KOPT-K1 (cell line): ENCODE measurements at regions not wholly inside any gene's neighbourhood (a gene's known extent, or its start where the extent isn't known, plus 50 kb on each side); places are given as distances from the start of the nearest gene placed in this dataset.
"Not testable (repeated sequence)": the region's sequence is repeated elsewhere in the genome, so short reads cannot be mapped to it uniquely, and the experiment has no call there.

Source experiments
- H3K27ac ChIP-seq: fragments of 200-600 bp; sonication (generic); 2 replicates; pipeline ENCODE4 v1.5.1; 2016; ENCODE audit warnings: antibody characterized with exemption, mild to moderate bottlenecking, low read depth, low read length; ENCODE audit not compliant: poor library complexity, severe bottlenecking
- H3K36me3 ChIP-seq: fragments of 200-600 bp; sonication (generic); 2 replicates; pipeline ENCODE4 v1.5.1; 2017; ENCODE audit warnings: antibody characterized with exemption, mild to moderate bottlenecking, low read length, moderate library complexity; ENCODE audit not compliant: insufficient read depth
- H3K9me3 ChIP-seq: fragments of 200-600 bp; sonication (generic); 2 replicates; pipeline ENCODE4 v1.5.1; 2017; ENCODE audit warnings: antibody characterized with exemption, low read length, mild to moderate bottlenecking; ENCODE audit not compliant: insufficient read depth, poor library complexity, severe bottlenecking

DNA sequence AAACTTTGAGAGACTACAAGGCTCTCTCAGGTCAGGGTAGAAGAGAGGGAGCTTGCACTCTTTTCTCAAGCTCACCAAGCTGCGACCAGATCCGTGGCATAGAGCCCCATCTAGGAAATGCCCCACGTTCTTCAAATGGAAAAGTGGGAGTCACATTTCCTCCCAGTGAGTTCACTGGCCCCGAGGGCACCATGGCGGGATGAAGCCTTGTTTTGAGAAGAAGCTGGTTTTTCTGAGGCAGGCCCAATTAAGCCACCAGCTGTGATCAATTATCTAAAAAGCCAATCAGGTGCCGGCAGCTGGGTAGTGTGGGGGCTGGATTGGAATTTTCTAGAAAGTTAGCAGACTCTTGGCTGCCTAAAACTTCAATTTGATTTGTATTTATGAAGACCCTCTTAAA is 101.4 kb downstream of the ZNF365 start:
- Histone ChIP-seq H3K27ac (no peak overlapping the region), H3K9me3 (no peaks in the 10 kb centered on the region), H3K36me3 (no peaks in the 10 kb centered on the region)

DNA sequence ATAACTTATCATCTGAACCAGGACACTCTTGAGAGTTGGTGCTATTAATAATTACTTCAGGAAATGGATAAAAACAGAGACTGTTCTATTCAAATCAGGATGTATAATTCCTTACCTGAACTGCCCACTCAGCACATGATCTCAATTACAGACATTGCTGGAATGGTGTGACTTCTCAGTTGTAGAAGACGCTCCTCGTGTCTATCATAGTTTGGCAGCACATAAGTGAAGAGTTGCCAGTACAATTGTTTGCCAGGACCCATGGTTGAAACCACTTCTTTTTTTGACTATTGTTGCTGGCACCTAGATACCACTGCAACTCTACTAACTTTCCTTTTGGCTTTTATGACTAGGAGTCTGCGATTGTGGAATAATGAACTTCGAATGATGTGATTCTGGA is 105.4 kb downstream of the ZNF365 start:
- Histone ChIP-seq H3K36me3 (no peaks in the 10 kb centered on the region), H3K9me3 (no peaks in the 10 kb centered on the region), H3K27ac (no peak overlapping the region)

DNA sequence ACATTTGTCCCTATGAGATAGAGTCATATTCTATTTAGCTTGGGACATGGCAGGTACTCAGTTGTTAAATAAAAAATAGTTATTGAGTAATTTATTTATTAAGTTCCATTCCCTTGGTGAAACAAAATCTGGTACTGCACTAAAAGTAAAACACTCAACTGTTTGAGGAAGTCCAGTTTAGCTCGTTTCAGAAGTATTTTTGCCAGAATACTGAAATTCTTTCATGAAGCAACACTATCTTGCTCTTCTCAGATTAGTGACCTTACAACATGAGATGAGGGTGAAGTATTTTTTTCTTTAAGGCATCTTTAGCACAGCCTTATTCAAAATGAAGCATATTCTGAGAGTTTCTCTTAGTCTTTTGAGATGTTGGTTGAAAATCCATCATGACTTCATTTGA is 106.0 kb downstream of the ZNF365 start:
- no peaks in the 10 kb centered on the region for H3K9me3 ChIP-seq
- no peak overlapping the region for H3K27ac ChIP-seq
- no peaks in the 10 kb centered on the region for H3K36me3 ChIP-seq

DNA sequence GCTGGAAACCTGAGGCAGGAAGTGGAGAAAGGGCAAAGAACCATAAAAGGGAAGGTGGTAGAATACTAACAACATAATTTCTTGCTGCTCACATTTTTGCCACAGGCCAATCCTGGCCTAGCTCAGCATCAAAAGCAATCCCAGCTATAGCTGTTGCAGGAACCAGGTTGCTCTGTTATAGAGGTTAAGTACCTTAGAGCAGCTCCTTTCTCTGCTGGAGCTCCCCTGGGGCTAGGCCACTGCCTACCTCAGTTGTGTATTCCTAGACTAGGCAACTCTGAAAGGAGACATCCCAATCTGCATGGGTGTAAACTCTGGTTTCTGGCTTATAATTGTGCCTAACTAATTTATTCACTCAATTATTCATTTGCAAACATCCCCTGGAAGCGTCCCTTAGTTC is 108.4 kb downstream of the ZNF365 start:
- Histone ChIP-seq H3K9me3 (no peaks in the 10 kb centered on the region), H3K27ac (no peak overlapping the region), H3K36me3 (no peaks in the 10 kb centered on the region)

DNA sequence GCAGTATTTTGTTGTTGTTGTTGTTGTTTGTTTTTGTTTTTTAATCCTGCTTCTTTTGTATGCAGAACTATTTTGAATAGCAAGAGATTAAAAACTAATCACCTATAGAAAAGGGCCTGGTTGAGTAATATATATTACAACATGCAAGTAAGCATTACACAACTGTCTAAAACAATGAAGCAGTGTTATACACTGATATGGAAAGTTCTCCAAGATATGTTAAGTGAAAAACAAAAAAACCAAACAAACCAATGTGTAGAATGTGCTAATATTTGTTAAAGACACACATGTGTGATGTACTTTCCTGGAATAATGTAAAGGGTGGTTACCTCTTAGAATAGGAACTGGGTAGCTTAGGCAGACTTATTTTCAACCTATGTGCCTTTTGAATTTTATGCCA is 117.4 kb downstream of the ZNF365 start:
- Histone ChIP-seq H3K9me3 (no peaks in the 10 kb centered on the region), H3K27ac (no peak overlapping the region), H3K36me3 (no peaks in the 10 kb centered on the region)

DNA sequence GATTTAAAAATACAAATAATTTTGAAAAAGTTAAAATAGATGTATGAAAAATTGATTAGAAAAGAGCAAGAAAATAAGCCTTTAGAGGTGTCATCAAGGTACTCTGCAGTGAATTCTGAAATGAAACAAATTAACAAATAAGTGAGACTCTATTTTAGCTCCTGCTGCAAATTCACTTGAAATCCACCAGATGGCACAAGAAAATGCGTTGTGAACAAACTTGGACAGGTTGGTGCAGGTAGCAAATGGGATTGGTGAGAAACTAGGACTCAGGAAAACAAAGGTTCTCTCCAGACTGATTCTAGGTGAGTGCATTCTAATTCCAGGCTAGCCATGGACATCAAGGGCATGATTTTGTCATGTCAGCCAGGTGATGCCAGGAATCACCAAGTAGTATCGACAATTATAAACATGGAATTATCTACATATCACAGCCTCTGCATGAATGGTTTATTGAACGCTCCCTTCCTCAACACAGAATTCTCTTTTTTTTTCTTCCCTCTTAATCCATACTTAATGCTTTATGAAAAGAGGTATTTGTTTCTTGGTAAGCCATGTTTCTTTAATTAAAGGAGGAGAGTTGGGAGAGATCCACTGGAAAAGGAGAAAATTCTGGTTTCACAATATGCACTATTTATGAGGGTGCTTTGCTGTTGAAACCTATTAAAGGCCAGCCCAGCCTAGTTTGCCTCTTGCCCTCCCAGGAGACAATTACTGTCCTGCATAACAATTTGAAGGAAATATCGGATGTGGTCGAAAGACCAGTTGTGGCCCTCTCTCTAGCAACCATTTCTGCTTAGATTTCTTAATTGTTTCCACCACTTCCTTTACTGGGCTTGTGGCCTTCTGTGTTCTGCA is 118.1 kb downstream of the ZNF365 start:
- Histone ChIP-seq H3K27ac (no peak overlapping the region), H3K36me3 (no peaks in the 10 kb centered on the region), H3K9me3 (no peaks in the 10 kb centered on the region)

DNA sequence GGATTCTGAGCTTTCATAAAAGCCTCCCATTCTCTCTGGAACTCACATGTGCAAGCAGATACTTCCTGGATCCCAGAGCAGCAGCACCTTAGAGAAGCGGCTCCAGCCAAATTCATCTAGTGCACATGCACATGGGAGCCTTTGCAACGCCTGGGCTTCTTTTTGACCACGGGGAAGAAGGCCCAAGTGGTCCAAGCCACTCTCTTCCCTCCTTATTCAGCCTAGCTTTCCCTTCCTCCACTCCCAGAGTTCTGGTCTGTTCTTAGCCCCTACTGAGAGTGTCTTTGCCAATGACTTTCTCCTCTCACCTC is 118.7 kb downstream of the ZNF365 start:
- Histone ChIP-seq H3K36me3 (no peaks in the 10 kb centered on the region), H3K27ac (no peak overlapping the region), H3K9me3 (no peaks in the 10 kb centered on the region)

DNA sequence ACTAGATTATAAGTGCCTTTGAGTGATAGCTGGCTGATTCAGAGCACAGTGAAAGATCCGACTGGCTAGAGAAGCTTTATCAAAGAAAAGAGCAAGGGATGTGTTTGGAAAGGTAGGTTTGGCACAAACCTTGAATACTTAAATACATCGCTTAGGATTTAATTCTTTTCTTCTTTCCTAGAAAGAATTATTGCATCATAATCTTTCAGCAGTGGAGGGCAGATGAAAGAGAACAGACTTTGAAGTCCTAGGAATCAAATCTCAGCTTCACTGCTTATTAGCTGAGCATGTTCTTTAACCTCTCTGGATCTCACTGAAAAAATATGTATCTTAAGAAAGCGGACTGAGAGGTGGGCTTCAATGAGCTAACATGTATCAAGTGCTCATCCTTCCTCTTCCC is 122.8 kb downstream of the ZNF365 start:
- no peaks in the 10 kb centered on the region for H3K9me3 ChIP-seq
- no peaks in the 10 kb centered on the region for H3K36me3 ChIP-seq
- no peak overlapping the region for H3K27ac ChIP-seq

DNA sequence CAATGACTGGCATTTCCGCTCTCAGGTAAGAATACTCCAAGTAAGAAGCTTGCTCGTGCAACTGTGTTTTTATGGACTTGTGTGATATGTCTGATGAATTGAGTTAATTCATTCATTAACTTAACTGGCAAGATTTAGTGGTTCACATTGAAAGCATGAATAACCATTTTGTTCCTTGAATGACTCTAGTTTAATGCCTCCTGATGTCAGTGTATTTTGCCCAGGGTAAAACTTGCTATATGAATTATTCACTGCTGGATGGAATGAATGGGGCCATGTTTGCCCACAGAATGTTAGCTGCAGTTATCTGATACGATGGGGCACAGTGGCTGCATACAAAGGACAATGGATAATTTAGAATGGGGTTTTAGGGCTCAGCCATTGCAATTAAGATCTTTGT is 124.1 kb downstream of the ZNF365 start:
- Histone ChIP-seq H3K36me3 (no peaks in the 10 kb centered on the region), H3K9me3 (no peaks in the 10 kb centered on the region), H3K27ac (no peak overlapping the region)

DNA sequence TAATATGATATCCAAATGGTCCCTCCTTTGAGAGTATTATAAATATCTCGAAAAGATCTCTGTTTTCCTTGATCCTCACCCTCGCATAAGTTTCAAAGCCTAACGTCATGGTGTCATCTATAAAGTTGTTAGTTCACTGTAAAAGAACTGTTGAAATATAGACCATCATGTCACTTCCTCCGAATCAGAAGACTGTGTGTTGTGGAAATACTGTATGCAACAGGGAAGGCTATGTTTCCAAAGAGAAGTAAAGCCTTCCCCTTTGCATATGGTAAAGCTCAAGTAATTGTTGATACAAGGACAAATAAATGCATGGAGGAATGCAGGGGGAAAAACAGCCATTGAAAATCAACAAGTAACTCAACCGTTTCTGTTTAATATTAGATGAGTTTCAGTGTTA is 125.9 kb downstream of the ZNF365 start:
- not testable (repeated sequence) for H3K27ac ChIP-seq, H3K9me3 ChIP-seq, H3K36me3 ChIP-seq

DNA sequence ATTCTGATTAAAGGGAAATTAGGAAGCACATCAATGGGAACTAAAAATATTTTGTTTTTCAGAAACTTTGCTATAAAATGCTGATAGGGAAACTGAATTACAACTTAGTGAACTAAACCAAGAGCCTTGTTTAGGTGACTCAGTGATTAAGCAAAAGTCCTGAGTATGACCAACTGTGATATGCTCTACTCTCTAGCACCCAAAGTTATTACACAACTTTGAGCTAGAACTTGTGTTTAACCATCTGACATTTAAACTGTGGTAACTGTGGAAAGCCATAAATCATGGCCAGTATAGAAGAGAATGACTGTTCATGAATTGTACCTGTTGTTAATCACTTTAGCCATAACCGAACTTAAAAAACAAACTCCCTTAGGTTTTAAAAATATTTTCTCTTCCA is 127.4 kb downstream of the ZNF365 start:
- no peaks in the 10 kb centered on the region for H3K36me3 ChIP-seq
- no peaks in the 10 kb centered on the region for H3K9me3 ChIP-seq
- H3K27ac ChIP-seq = no peak overlapping the region

DNA sequence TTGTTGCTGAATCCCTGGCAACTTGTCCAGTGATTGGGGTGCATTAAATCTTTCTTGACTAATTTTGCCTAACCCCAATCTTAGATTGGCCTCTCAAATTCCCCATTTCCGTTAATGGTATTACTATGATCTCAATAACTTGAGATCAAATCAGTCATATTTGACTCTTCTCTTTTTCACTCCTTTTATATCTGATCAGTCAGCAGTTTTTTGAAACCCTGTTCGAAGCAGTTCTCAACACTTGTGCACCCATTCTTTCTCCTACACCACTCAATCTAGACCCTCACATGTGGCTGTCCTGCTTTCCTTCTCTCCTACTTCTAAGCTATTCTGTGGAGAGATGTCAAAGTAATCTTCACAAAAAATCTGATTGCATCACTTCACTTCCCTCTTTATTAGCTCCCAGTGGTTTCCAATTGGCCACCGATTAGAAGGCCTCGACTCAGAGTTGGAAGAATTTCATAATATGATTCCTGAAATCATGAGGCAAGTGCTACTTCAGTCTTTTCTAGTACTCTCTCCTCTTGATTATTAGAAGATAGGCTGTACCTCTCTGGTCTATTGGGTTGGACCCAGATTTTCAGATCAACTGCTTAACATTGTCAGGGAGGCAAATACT is 128.9 kb downstream of the ZNF365 start:
- H3K9me3 ChIP-seq = no peaks in the 10 kb centered on the region
- H3K27ac ChIP-seq = no peak overlapping the region
- no peaks in the 10 kb centered on the region for H3K36me3 ChIP-seq

DNA sequence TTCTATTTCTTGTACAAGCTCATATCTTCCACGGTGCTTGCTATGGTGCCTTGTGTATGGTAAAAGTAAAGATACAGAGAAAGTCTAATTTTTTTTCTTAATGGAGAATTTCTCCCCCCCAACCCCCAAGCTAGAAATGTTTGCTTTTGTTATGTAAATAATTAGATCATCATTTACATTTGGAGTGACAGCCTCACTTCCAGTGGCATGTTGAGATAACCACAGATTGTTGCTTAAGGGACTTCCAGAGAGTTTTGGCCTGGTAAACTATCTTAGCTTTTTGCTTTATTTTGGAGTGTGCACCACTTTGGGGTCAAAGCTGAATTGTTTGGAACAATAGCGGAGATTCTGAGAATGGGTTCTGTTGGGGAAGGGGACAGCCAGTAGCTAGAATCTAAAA is 129.7 kb downstream of the ZNF365 start:
- H3K27ac ChIP-seq = no peak overlapping the region
- no peaks in the 10 kb centered on the region for H3K9me3 ChIP-seq
- H3K36me3 ChIP-seq = no peaks in the 10 kb centered on the region

DNA sequence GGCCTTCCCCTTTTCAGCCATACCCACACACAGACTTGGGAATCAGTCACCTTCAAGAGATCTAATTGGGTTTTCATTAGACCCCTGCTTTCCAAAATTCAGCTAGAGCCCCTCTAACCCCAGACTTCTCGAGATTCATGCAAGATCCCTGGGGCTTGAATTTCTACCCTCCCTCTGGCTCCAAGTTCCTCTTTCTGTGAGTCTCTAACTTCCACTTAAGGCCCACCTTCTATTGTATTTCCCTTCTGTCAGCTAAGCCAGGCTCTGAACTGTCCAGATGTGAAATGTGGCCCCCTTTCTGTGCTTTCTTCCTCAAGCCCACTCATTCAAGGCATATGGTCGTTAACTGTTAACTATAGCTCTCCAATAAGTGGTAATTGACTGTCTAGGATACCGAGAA is 132.2 kb downstream of the ZNF365 start:
- no peaks in the 10 kb centered on the region for H3K36me3 ChIP-seq
- H3K27ac ChIP-seq = no peak overlapping the region
- no peaks in the 10 kb centered on the region for H3K9me3 ChIP-seq

DNA sequence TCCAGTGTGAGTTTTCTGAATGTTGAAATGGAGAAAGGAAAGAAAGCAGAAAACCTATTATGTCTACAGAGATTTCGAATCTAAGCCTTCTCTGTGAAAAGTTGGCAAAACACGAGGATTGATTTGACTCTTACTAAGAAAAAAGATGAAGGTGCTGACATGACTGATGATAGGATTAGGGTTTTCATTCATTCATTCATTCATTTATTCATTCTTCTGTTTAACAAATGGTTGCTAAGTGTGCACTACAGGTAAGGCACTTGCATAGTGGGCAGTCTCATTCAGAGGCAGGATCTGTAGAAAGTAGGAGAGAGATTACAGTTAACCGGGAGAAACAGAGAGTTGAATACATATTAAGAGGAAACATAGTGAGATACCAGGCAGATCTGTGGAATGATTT is 137.1 kb downstream of the ZNF365 start:
- no peak overlapping the region for H3K27ac ChIP-seq
- no peaks in the 10 kb centered on the region for H3K9me3 ChIP-seq
- no peaks in the 10 kb centered on the region for H3K36me3 ChIP-seq

DNA sequence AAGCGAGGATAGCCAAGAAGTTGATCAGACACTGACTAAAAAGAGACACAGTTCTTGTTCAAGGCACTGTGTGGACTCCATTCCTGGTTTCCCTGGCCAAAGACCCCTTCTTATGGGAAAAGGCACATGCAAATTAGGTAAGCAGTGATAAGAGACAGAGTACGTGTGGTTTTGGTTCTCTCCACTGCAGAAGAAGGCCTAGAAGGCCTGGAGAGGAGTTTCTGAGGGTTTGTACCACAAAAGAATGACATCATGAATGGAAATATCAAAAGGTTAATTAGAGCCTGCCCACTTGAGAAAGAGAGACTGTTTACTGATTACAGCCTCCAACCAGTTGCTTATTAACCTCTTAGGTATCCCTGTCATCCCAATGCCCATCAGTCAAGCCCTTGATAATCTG is 137.5 kb downstream of the ZNF365 start:
- Histone ChIP-seq H3K9me3 (no peaks in the 10 kb centered on the region), H3K27ac (no peak overlapping the region), H3K36me3 (no peaks in the 10 kb centered on the region)
